HG02642 (cell line): ENCODE measurements at regions not wholly inside any gene's neighbourhood (a gene's known extent, or its start where the extent isn't known, plus 50 kb on each side); places are given as distances from the start of the nearest gene placed in this dataset.

Source experiments
- ATAC-seq: cut with Tn5 transposase; IDR thresholded peaks from one replicate; pipeline ENCODE4 v1.9.1; 2021; ENCODE audit warnings: mild to moderate bottlenecking; ENCODE audit not compliant: unreplicated experiment, poor library complexity

DNA sequence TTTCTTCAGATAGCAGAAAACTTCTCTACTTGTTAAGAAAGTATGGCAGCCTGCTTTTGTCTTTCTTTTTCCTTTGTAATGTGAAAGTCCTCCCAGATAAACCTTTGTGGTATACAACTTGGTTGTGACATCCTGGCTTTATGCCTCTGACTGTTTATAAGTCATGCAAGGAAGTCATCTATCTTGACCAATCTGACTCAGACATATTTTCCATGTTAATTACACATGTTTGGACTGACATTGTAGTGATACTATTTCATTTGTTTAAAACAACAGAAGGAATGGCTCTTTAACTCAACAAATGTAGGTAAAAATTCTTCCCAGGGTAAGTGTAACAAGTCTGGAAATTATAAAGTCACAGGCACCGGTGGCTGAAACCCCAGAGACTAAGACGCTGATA, 341.6 kb upstream of the MEOX2 start:
- ATAC-seq: no peak

DNA sequence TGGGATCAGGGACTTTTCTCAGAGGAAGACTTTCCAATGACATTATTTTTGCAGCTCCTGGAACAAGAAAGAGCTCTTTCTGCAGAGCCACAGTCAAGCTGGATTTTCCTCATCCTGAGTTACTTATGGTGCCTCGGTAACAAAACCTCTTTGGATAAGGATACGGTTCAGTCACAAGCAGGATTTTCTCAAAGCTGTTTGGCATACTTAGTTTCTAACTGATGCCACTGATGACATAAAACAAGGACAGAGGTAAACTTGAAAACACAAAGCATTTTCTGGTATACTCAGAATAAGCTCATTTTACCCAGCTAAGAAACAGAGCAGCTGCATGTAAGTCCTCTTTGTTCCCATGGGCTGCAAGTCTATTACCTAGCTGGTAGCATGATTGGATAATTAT, 340.9 kb upstream of the MEOX2 start:
- ATAC-seq: no peak

DNA sequence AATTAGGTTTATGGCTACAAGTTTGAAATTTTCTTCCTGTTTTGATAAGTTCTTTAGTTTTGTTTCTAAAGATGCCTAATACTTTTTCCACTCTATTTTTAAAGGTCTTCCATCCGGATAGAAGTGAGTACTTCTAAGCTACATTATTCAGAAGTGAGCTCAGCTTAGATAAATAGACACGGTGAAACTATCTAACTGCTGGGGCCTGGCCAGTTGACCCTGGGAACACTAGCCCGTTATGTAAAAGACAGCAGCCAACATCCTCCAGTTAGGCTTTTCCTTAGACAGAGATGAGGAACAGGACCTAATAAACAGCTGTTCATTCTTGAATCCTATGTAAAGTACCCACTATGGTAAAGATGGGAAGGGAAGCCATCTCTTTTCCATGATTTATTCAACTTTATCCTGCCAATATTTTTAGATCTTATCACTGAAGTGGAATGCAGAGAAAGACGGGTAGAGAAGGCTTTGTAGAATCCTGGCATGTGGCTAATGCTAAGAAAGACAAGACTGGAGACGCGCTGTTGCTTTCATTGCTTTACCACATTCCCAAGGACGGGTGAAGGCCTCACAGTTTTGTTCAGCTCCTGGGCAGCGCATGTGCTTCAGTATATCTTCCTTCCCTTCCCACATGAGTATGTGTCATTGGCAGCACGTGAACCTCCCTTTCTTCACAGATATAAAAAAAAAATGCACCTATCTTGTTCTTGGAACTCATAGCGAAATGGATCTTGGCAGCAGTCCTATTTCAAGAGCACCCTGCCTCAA, 340.0 kb upstream of the MEOX2 start:
- ATAC-seq: no peak

DNA sequence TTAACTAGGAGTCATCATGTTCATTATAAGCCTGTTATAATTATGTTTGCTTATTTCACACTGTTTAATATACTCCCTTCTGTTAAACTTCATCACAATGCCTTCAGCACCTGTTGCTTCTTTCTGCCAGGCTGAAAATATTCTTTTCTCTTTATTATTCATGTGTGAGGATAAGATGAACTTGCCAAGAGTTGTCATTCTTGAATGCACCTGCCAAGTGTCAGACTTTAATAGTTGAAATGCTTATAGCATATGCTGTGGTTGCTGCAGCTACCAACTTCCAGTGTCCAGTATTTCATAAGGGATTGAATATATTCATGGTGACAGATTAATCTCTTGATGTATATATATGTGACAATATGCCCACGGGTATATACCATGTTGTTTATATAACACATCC, 339.2 kb upstream of the MEOX2 start:
- ATAC-seq: no peak

DNA sequence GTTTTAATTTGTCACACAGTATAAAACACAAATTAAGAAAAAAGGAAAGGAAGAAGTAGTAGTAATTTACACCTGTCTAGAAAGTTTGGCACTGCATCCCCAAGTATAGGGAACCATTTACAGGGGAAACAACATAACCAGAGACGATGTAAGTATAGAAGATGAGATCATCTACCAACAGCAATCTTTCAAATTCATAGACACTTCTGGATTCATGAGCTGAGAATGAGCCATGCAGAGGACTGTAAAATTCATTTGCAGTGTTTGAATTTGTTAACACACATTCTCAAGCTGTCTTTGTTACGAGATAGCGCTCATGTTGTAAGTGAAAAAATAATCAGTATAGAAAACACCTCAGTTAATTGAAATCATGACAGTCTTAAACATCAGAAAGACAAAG, 337.0 kb upstream of the MEOX2 start:
- ATAC-seq: no peak

DNA sequence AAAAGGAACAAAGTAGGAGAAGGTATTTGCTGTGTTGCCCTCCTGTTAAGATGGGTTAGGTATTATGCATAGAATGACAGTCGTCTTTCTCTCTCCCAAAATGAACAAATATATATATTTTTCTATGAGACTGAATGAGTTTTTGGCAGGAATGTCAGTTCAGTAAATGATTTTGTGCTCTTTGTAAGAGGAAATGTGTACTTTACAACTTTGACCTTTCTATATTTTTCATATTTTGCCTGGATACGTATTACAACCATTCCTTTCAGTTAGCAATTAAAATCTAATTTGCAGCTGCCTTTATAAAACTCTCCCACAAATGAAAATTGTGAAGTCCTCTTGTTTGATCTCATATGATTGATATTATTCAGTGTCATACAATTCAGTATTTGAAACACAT, 336.6 kb upstream of the MEOX2 start:
- no peak for ATAC-seq

DNA sequence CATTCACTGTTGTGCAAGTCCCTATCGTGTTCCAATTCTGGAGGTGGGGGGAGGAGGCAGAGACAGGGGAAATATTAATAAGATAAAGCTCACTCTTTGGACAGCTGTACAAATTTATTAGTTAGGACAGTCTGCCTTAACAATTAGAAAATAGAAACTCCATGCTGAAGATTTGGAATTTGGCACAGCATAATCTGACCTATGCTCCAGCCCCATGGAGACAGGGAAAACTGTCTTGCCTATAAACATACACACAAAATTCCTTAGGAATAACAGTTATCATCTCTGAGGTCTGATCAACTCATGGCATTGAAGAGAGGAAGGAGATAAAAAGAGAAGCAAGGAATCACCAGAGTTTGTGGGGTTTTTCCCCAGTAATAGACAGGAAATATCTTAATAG, 335.4 kb upstream of the MEOX2 start:
- no peak for ATAC-seq

DNA sequence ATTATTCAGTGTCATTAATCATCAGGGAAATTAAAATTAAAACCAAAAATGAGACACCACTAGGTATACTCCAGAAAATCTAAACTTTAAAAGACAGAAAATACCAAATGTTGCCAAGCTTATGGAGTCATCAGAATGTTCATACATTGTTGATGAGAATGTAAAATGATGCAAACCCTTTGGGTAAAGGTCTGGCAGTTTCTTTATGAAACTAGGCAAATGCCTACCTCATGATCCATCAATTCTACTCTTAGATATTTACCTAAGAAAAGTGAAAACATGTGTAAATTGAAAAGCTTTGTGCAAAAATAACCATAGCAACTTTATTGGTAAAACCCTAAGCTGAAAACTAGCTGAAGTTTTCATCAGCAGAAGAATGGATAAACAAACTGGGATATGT, 329.5 kb upstream of the MEOX2 start:
- no peak for ATAC-seq

DNA sequence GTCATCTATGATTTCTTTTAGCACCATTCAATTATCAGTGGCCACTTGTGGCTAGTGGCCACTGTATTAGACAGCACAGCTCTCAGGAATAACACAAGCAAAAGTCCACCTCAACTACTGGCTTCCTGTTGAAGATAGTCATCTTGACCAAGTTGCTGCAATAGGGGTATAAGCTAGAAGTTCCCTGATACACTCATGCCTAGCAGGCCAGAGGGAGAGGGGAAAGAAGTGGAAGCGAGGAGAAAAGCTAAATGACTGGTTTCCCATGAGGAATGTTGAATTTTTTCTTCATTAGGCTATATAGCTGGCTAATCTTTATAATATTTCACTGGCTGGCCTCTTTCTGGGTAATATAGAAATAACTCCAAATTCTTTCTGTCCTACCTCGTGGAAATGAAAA, 327.5 kb upstream of the MEOX2 start:
- ATAC-seq: no peak

DNA sequence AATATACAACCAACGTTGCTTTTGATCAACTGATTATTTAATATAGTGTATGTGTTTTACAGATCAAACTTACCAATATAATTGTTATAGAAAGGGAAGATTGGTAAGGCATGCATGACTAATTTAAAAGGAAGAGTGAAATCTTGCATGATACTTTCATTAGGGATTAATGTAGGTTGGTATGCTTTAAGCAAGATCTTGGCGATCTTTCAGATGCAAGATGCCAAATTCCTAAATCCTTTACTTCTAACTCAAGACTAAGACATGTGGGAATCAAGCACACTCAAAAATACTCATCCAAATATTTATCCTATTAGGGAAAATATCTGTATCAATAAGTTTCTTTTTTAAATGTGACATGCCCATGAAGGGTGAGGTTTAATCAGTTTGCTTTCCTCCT, 321.4 kb upstream of the MEOX2 start:
- no peak for ATAC-seq

DNA sequence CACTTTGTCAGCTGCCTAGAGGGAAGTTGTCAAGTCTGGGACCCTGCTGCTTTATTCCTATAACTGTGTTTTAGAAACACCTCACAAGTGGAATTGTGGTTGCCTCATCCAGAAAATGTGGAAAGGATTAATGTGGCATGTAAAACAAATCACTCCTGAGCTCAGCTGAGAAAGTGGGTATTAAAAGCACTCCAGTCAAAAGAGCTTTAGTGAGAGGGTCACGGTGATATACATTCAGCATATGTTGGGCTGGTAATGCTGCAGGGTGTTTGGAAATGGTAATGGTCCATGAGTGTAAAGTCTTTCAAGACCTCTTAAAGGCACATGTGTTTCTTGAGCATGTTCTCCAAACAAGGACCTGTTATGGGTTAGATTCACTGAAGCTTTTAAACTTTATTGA, 318.2 kb upstream of the MEOX2 start:
- ATAC-seq: no peak

DNA sequence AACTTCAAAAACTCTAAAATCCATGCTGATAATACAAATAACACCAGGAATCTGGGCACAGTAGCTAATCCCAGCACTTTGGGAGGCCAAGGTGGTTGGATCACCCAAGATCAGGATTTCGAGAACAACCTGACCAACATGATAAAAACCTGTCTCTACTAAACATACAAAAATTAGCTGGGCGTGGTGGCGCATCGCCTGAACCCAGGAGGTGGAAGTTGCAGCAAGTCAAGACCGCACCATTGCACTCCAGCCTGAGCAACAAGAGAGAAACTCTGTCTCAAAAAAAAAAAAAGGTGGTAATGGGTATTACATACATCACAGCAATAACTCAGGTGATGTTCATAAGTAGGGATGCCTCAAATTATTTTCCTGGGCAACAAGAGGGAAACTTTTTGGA, 315.0 kb upstream of the MEOX2 start:
- no peak for ATAC-seq

DNA sequence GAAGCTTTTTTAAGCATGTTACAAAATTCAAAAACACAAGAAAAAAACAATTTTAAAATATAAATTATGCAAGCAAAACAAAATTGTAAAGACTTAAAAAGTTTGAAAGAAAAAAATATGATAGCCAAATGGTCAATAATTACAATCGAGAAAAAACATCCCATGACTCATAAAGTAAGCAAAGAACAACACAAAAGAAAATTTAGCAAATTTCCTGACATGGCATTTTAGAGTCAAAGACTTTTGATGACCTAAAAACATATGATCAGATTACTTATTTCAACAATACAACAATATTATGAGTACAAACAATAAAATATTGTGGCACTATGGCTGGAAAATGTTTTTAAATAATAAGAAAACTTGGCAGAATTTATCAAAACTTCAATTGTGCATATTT, 312.1 kb upstream of the MEOX2 start:
- ATAC-seq: no peak

DNA sequence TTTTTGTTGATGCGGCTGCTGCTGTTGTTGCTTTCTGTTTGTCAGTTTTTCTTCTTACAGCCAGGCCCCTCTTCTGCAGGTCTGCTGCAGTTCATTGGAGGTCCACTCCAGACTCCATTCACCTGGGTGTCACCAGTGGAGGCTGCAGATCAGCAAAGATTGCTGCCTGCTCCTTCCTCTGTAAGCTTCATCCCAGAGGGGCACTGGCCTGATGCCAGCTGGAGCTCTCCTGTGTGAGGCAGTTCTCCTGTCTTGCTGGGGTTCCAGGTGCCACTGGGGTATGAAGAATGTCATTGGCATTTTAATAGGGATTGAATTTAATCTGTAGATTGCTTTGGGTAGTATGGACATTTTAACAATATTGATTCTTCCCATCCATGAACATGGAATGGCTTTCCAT, 308.5 kb upstream of the MEOX2 start:
- ATAC-seq: no peak

DNA sequence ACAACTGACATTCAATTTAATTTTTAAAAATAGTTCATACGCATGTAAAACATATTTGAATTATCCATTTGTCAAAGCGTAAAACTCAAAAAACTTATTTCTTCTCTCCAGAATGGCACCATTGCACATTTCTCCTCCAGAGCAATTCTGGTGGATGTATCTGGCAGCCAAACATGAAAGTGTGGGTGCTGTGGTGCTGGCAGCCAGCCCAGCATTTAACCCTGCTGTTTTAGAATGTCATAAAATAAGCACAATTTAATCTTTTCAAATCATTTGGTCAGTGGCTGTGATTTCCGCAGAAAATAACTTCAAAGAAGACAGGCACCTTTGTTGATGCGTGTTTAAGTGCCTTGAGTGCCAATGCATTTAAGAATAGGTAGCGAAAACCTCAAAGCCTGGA, 302.7 kb upstream of the MEOX2 start:
- ATAC-seq: no peak

DNA sequence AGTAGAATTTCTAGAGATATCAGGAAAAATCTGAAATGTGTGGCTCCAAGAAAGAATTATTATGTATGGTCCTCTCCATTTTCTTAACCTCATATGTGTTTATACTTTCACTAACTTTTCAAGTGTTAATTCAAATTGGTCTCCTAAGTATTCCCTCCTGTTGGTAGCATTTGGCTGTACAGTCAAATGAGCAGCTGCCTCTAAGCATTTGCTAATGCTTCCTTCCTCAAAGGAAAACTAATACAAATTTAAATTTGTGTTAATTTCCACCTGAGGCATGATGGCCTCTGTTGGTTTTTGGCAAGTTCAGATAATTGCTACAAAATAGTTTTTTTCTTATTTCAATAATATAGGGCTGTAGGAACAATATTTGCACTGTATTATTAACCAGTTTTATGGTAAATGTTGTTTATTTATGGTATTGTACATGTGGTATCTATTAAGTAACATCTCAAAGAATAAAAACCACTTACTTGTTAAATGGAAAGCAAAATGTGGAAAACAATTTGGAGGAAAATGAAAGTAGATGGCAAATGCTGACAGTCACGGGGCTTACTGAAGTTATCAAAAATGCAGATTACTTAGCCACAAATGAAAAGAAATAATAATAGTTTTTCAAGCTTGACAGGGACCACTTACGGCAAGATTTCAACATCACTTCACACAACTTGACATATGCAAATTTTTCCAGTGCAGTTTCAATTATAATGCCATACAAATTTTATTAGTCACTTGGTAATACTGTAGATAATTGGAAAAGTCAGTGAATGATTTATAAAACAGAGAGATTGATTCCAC, 299.3 kb upstream of the MEOX2 start:
- no peak for ATAC-seq

DNA sequence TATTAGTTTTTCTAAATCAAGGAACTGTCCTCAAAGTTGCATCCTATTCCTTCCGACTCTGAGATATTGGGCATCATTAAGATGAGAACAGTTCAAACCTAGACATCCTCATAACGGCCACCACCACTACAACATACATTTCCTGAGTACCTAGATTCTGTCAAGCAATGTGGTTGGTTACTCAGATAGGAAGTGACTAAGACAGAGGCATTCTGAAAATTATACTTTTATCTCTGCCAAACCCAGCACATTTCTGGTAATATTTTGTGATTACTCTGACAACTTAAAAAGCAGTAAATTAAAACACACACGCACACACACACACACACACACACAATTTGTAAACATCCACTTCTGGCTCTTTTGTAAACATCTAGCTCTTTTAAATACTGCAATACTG, 291.2 kb upstream of the MEOX2 start:
- no peak for ATAC-seq

DNA sequence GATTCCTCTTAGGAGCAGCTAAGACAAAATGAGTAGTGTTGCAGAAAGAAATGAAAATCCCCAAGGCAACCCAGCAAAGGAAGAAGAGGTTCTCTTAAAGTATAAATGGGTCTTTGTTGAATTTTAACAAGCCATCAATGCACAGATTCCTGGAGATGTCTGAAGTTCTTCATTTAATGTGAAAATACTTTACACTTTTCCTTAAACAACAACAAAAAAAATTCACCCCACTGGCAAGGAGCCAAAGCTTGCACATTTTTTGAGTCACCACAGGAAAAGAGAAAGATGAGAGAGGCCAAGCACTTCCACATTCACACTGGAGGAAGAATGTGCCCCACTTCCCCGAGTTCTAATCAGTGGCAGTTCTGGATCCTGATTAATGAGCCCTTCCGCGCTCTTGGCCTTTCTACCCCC, 286.4 kb upstream of the MEOX2 start:
- ATAC-seq: no peak

DNA sequence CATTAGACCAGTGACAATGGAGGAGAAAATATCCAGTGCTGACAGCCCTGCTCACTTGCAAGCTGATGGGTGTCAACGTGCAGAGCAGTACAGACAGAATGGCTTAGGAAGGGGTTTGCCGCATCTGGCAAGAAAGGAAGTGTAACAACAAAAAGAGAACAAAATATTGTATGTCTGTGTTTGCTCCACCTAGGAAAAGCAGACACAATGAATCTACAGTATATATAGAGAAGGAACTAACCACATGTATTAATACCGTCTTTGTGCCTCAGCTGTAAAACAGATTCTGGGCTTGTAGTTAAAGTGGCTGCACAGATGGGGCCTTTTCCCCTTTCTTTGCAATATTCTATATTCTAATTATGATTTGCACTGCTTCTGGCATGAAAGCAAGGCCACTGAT, 281.1 kb upstream of the MEOX2 start:
- ATAC-seq: no peak

DNA sequence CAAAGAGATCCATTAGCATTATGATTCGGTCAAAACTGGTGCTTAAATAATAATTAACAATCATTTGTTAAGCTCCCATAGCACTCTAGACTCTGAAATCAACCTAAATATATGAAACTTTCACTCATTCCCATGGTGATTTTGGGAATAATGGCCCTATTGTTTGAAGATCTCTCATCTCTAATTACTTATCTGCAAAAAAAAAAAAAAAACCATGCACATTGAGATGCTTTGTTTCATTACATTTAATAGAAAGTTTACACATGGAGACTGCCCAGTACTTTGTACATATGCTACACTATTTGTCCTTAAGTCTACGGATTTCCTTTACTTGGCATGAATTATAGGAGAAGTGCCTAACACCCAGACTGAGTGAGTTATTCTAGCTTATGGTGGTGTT, 280.6 kb upstream of the MEOX2 start:
- ATAC-seq: no peak

DNA sequence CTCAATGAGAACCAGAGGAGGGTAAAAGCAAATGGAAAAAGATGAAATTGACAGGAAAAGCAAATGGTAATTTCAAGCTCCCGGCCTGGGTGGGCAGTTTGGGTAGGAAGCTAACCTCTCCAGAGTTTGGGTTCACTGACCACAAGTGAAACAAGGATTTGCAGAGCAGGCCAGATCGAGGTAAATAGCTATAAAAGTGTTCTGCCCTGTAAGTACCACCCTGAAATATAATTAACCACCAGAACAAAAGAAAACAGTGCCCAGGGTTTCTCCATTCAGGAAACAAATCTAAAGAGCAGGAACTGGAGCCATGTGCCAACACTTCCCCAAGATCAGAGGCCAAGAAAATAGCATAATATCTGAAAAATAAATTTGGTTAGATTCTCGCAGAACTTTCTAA, 276.7 kb upstream of the MEOX2 start:
- no peak for ATAC-seq
